Epithelial cell of proximal tubule (primary cell): ENCODE measurements at regions not wholly inside any gene's neighbourhood (a gene's known extent, or its start where the extent isn't known, plus 50 kb on each side); places are given as distances from the start of the nearest gene placed in this dataset.

Experiments
- DNase-seq: peaks from one replicate; pipeline ENCODE4 v3.0.0-alpha.2; 2011; ENCODE audit warnings: low read depth
- H3K4me3 ChIP-seq: 2 replicates; pipeline ENCODE4 v1.5.1; 2011; ENCODE audit warnings: low read depth, mild to moderate bottlenecking, low read length
- CTCF ChIP-seq: conservative IDR thresholded peaks from 2 replicates; pipeline ENCODE4 v1.5.1; 2012; ENCODE audit warnings: low read depth, mild to moderate bottlenecking, low read length

- DNase-seq, result no peak
- no peak overlapping the region for H3K4me3 ChIP-seq
- no peak for TF ChIP-seq CTCF
Measured at GRCh38 chr11:122273476-122274191, 157.6 kb upstream of the BLID start.

- TF ChIP-seq CTCF, result no peak
- no peak overlapping the region for H3K4me3 ChIP-seq
- no peak for DNase-seq
Measured at GRCh38 chr11:122271745-122272144, 155.7 kb upstream of the BLID start.

GRCh38 chr11:122271137-122271536 lies 155.1 kb upstream of the BLID start:
- H3K4me3 ChIP-seq, result no peak overlapping the region
- TF ChIP-seq CTCF, result no peak
- DNase-seq, result no peak

- no peak for DNase-seq
- TF ChIP-seq CTCF, result no peak
- H3K4me3 ChIP-seq, result no peak overlapping the region
Measured at GRCh38 chr11:122270535-122270934, 154.5 kb upstream of the BLID start.

GRCh38 chr11:122269824-122270223 lies 153.8 kb upstream of the BLID start:
- no peak for DNase-seq
- no peak overlapping the region for H3K4me3 ChIP-seq
- TF ChIP-seq CTCF, result no peak

GRCh38 chr11:122268601-122269130 lies 152.7 kb upstream of the BLID start:
- H3K4me3 ChIP-seq, result no peak overlapping the region
- no peak for DNase-seq
- no peak for TF ChIP-seq CTCF

GRCh38 chr11:122267602-122268001 lies 151.6 kb upstream of the BLID start:
- no peak overlapping the region for H3K4me3 ChIP-seq
- no peak for TF ChIP-seq CTCF
- no peak for DNase-seq
